Smooth muscle cell of the brain vasculature (primary cell): ENCODE measurements at regions not wholly inside any gene's neighbourhood (a gene's known extent, or its start where the extent isn't known, plus 50 kb on each side); places are given as distances from the start of the nearest gene placed in this dataset.

Experiments
- DNase-seq: peaks from one replicate; pipeline ENCODE4 v3.0.0-alpha.2; 2012; ENCODE audit warnings: low read depth, low spot score

DNA sequence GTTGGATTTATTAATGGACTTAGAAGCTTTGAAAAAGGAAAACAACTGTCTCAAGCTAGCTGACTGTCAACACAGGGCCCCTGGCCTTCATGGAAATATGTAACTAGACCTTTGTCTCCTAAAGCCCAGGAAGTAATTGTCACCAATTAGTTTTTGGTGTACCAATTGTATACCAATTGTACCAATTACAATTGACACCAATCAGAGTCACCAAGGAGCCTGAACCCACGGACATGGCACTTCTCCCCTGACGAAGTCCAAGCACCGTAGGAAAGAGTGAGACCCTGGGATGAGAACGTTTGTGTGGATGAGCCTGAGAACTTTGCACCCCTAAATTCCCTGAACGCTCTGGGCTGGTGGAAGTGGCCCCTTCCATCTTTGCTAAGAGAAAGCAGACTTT lies 129.0 kb downstream of the ENGASE start:
- DNase-seq, result no peak

- DNase-seq, result no peak
Observed at GRCh38 chr17:79203016-79203415, 128.4 kb downstream of the ENGASE start.

GRCh38 chr17:79202480-79202879 lies 127.9 kb downstream of the ENGASE start:
- no peak for DNase-seq

- DNase-seq, result no peak
Observed at GRCh38 chr17:79201536-79202227, 127.1 kb downstream of the ENGASE start.

GRCh38 chr17:79201119-79201518 lies 126.5 kb downstream of the ENGASE start:
- DNase-seq, result no peak

DNA sequence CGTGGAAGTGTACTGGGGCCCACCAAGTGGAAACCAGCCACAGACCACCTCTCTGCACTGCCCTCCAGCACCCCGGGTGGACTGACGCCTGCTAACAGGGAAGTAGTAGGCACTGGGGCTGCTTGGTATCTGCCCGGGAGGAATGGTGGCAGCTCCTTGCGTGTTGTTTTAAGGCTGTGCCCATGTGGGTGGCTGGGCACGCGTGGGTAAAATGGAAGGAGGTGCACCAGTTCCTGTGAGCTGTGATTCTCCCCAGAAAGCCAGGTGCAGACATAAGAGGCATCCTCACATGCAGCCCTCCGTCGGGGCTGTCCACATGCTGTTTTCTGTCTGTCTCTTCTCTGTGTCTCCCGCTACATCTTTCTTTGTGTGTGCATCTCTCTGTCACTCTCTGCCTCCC lies 122.3 kb downstream of the ENGASE start:
- no peak for DNase-seq

- DNase-seq, result no peak
Observed at GRCh38 chr17:79192503-79193351, 118.1 kb downstream of the ENGASE start.

- no peak for DNase-seq
Observed at GRCh38 chr17:79191270-79191934, 116.8 kb downstream of the ENGASE start.

DNA sequence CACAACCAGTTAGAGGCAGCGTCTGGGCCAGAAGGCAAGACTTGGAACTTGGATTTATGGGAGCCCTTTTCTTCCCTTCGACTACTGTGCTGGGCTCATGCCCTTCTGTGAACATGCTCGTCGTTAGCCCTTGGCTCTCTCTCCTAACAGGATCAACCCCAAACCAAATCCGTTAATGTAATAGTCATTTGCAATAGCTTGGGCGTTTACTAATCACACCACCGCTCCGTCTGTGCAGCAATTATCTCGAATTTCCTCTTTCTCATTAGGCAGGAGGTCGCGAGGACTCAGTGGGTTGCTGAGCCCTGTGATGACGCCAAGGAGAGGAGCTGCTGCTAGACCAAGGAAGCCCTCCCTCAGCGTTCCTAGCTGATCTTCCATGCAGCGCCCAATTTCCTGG lies 114.7 kb downstream of the ENGASE start:
- no peak for DNase-seq

GRCh38 chr17:79188685-79189084 lies 114.1 kb downstream of the ENGASE start:
- no peak for DNase-seq

DNA sequence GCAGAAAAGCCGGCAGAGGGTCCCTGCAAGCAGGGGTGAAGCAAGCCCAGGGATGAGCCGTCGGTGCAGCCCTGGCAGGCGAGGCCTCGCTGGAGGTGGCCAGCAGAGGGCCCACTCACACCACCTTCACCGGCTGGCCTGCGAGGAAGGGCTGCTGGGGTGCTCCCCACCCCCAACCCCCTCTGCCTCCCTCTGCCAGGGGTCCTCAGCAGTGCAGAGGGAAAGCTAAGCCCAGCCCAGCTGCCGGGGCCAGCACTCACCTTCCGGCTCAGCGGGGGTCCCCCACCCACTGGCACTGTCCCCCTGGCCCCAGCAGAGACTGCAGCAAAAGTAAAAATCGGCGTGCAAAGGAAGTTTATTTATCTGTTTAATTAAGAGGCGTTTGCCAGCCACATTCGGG lies 113.4 kb downstream of the ENGASE start:
- DNase-seq, result no peak

DNA sequence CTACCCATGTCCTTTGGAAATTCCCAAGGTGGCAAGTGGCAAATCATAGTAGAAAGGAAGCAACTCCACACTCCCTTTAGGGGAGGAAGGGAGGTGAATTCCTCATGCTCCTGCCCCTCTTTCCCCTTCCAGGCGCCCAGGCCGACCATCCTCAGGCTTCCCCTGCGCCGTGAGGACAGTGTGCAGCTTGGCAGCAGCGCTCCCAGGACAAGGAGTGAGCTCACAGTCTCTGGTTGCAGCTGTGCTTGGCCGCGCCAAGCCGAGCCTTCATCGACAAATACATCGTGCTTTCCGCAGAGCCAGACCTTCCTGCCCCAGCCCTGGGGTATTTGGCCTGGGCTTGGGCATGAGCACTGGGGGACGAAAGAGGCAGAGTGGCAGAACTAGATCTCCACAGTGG lies 112.6 kb downstream of the ENGASE start:
- DNase-seq, result no peak

DNA sequence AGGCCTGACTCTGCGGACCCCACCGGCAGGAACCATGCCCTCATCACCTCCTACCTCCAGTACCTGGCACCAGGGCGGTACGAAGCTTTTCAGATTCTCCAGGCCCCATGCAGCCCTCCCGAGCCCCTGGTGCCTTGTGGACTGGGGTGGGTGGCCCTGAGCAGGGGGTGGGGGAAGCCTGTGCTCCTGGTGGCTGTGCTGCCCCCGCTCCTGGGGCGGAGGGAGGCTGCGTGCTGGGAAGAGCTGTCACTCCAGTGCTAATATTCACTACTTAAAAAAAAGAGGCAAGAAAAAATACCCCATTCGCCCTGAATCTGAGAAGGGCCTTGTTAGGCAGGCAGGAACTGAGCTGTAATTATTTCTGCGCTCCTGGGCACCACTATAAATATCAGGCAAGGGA lies 111.8 kb downstream of the ENGASE start:
- DNase-seq, result no peak

DNA sequence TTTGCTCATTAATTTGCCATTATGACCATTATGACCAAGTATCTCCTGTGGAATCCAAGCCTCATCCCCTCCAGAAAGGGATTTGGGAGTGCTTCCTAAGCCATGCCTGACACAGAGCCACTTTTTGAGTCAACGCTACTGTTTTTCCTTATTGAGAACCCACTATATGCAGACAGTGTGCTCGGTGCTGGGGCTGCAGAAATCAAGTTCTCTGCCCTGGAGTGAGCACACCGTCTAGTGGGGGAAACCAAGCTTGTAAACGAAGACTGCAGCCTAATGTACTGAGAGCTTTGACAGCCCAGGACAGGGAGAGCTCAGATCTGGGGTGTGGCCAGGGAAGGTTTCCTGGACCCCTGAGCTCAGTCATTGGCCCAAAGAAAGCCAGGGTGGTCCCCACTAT lies 111.0 kb downstream of the ENGASE start:
- no peak for DNase-seq

DNA sequence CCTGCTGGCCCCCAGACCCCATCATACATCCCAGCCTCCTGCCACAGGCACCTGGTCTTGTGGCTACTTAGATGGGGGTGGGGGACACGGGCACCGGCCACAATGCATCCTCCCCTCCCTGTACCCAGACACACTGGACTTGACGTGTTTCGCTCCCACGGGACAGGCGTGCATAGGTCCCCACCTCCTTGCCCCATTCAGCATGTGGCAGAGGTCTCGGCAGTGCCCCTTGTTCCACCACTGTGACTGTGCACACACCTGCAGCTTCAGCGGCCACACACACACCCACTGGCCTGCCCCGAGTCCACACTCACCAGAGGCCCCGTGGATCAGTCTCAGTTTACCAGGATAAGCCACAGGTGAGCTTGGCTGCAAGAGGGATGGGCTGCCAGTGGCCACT lies 109.6 kb downstream of the ENGASE start:
- DNase-seq, result no peak

DNA sequence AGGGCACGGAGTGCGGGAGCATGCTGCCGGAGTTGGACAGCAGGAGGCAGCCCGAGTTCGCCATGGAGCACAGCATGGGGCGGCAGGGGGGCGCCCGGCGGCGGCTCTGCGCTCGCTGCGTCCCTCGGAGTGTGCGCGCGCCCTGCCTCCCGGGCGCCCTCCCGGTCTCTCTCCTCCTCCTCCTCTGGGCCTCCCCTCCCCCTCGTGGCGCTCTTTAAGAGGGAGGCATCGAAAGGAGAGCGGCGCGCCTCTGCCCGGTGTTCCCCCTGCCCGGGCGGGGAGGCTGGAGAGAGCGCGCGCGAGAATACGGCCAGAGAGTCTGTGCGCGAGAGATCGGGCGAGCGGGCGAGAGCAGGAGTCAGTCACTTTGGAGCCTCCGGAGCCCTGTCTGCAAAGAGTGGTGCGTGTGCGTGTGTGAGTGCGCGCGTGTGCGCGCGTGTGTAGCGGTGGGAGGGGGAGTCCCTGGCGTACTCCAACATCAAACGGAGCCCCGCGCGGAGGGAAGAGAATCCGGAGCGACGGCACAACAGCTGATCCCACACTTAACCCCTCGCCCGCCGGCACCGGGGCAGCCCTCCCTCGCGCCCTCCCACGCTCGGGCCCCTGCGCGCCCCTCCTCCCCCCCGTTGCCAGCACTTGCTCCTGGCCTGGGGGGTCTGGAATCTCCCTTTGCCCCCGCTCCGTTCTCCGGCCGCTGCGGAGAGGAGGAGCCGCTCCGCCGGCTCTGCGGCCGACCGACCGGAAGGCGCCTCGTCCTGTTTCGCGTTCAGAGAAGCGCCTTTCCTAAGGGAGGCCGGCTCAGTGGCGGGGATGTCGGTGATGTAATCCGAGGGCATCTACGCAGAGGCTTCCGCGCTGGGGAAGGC lies 108.9 kb downstream of the ENGASE start:
- DNase-seq, result no peak

DNA sequence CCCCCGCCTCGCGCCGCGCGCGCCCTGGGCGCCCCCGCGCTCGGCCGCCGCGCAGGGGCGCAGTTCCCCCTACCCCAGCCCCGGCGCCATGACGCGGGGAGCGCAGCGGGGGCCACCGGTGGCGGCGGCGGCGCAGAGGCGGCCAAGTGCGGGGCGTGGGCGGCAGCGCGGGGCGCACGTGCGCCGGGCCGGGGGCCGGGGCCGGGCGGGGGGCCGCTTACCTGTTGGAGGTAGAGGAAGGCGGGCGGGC lies 108.3 kb downstream of the ENGASE start:
- DNase-seq, result no peak

DNA sequence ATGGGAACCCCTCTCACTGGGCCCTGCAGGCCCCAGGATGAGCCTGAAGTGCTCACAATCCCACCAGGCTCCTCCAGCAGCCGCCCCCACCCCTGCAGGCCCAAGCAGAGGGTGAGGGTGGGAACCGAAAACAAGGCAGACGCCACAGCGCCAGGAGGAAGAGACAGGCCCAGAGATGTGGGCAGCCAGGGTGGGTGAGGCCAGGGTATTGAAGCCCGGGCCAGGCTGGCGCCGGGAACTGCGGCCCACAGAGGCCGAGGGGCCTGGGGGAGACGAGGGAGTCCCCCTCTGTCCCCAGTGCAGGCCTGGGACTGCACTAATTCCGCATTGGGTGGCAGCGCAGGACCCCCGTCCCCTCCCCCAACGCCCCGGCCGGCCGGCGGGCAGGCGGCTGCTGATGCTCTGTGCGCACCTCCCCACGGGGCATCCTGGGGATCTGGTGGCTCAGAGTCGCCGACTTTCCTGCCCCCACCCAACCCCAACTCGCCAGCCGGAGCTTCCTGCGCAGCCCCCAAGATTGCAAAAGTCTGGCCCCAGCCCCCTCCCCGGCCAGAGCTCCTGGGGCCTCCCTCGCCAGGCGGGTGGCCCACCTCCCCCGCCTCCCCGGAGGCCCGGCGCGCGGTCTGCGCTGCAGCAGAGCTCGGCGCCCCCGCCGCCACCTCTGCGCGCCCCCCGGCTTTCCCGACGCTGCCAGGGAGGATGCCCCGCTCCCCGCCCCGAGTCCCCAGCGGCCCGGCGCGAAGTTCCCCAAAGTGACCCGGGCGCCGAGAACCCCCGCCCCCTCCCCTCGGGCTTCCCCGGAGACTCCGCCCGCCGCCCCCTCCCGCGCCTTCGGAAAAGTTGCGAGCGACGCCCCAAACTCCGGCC lies 107.8 kb downstream of the ENGASE start:
- no peak for DNase-seq

- no peak for DNase-seq
Observed at GRCh38 chr17:79180358-79181005, 105.9 kb downstream of the ENGASE start.

GRCh38 chr17:79179334-79179733 lies 104.7 kb downstream of the ENGASE start:
- DNase-seq, result no peak

GRCh38 chr17:79177877-79178276 lies 103.3 kb downstream of the ENGASE start:
- no peak for DNase-seq
